ENCODE measurements at regions not wholly inside any gene's neighbourhood (a gene's known extent, or its start where the extent isn't known, plus 50 kb on each side); places are given as distances from the start of the nearest gene placed in this dataset.

DNA sequence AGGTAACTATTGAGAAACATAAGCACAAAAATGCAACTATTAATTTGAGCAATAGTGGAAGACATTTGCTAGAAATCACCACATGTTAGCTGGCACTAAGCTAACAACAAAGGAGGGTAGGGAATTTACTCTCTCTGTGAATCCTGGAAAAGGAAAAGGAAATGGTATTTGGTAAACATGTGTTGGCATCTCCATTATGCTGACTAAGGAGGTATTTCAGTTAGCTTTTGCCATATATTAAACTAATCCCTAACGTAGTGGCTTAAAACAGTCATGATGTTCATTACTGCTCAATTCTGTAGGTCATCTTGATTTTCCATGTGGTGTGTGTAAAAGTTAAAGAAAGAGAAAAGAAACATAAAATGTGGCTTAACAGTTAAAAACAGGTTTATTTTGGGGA is 1686.5 kb upstream of the PCDH7 start:
- TF ChIP-seq GATA2 (IDR thresholded peaks at IDR 0.05; ENCODE audit: low read depth, low read length) = no peak
- no peak for TF ChIP-seq GATA3 (IDR thresholded peaks at IDR 0.05; ENCODE audit: low read depth, low read length)

All from SH-SY5Y (cell line).